ENCODE measurements at regions not wholly inside any gene's neighbourhood (a gene's known extent, or its start where the extent isn't known, plus 50 kb on each side); places are given as distances from the start of the nearest gene placed in this dataset.
"Not testable (repeated sequence)": the region's sequence is repeated elsewhere in the genome, so short reads cannot be mapped to it uniquely, and the experiment has no call there.

GRCh38 chr16:32915346-32915745, 239.4 kb upstream of the TP53TG3 start:
- not testable (repeated sequence) for ATAC-seq (ENCODE audit: low read depth); H3K4me3 ChIP-seq (ENCODE audit: severe bottlenecking); H3K27ac ChIP-seq (ENCODE audit: poor library complexity, severe bottlenecking); H3K9me3 ChIP-seq (ENCODE audit: severe bottlenecking); H3K4me1 ChIP-seq (ENCODE audit: insufficient read depth, poor library complexity, severe bottlenecking); H3K36me3 ChIP-seq (ENCODE audit: low read depth); DNase-seq (ENCODE audit: low spot score); H3K27me3 ChIP-seq (ENCODE audit: insufficient read depth, poor library complexity, severe bottlenecking)
- peak; percentile 9 for TF ChIP-seq CTCF (IDR thresholded peaks at IDR 0.05; ENCODE audit: poor library complexity, severe bottlenecking)

DNA sequence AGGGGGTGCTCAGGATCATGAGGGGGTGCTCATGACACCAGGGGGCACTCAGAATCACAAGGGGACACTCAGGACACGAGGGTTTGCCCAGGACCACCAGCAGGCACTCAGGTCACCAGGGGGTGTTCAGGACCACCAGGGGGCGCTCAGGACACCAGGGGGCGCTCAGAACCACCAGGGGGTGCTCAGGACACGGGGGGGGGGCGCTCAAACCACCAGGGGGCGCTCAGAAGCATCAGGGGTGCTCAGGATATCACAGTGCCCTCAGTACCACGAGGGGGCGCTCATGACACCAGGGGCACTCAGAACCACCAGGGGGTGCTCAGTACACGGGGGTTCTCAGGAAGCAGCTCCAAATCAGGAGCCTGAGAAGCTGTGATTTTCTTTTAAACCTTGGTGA, 221.8 kb upstream of the TP53TG3 start:
- not testable (repeated sequence) for H3K36me3 ChIP-seq (ENCODE audit: low read depth); H3K4me1 ChIP-seq (ENCODE audit: insufficient read depth, poor library complexity, severe bottlenecking); H3K4me3 ChIP-seq (ENCODE audit: severe bottlenecking); H3K27me3 ChIP-seq (ENCODE audit: insufficient read depth, poor library complexity, severe bottlenecking); ATAC-seq (ENCODE audit: low read depth); H3K9me3 ChIP-seq (ENCODE audit: severe bottlenecking); H3K27ac ChIP-seq (ENCODE audit: poor library complexity, severe bottlenecking); DNase-seq (ENCODE audit: low spot score)

GRCh38 chr16:32885392-32885791, 209.4 kb upstream of the TP53TG3 start:
- not testable (repeated sequence) for H3K36me3 ChIP-seq (ENCODE audit: low read depth); H3K27me3 ChIP-seq (ENCODE audit: insufficient read depth, poor library complexity, severe bottlenecking); H3K4me1 ChIP-seq (ENCODE audit: insufficient read depth, poor library complexity, severe bottlenecking); H3K27ac ChIP-seq (ENCODE audit: poor library complexity, severe bottlenecking); H3K4me3 ChIP-seq (ENCODE audit: severe bottlenecking); ATAC-seq (ENCODE audit: low read depth); H3K9me3 ChIP-seq (ENCODE audit: severe bottlenecking); DNase-seq (ENCODE audit: low spot score)

GRCh38 chr16:32884556-32884955, 208.6 kb upstream of the TP53TG3 start:
- H3K27me3 ChIP-seq (ENCODE audit: insufficient read depth, poor library complexity, severe bottlenecking); DNase-seq (ENCODE audit: low spot score); H3K9me3 ChIP-seq (ENCODE audit: severe bottlenecking); H3K4me1 ChIP-seq (ENCODE audit: insufficient read depth, poor library complexity, severe bottlenecking); H3K27ac ChIP-seq (ENCODE audit: poor library complexity, severe bottlenecking); ATAC-seq (ENCODE audit: low read depth); H3K36me3 ChIP-seq (ENCODE audit: low read depth); H3K4me3 ChIP-seq (ENCODE audit: severe bottlenecking): not testable (repeated sequence)

GRCh38 chr16:32882328-32882857, 206.4 kb upstream of the TP53TG3 start:
- not testable (repeated sequence) for DNase-seq (ENCODE audit: low spot score); ATAC-seq (ENCODE audit: low read depth); H3K9me3 ChIP-seq (ENCODE audit: severe bottlenecking); H3K4me1 ChIP-seq (ENCODE audit: insufficient read depth, poor library complexity, severe bottlenecking); H3K4me3 ChIP-seq (ENCODE audit: severe bottlenecking); H3K36me3 ChIP-seq (ENCODE audit: low read depth); H3K27me3 ChIP-seq (ENCODE audit: insufficient read depth, poor library complexity, severe bottlenecking); H3K27ac ChIP-seq (ENCODE audit: poor library complexity, severe bottlenecking)

DNA sequence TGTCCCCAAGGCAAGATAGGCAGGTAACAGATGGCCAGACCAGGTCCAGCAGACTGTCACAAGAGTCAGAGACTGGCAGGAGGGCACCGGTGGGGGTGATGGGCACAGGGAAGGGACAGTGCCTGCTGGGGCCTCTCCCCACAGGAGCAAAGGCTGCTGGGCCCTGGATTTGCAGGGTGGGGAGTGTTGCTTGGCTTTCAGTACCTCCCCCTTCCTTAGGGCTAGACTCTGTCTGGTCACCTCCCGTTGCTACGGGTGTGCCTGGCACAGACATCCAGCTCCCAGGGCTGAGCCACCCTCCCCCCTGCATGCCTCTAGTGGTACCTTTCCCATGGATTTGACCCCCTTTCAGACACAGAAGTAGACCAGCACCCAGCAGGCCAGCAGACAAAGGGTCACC, 205.7 kb upstream of the TP53TG3 start:
- not testable (repeated sequence) for ATAC-seq (ENCODE audit: low read depth); DNase-seq (ENCODE audit: low spot score); H3K9me3 ChIP-seq (ENCODE audit: severe bottlenecking); H3K4me1 ChIP-seq (ENCODE audit: insufficient read depth, poor library complexity, severe bottlenecking); H3K4me3 ChIP-seq (ENCODE audit: severe bottlenecking); H3K36me3 ChIP-seq (ENCODE audit: low read depth); H3K27me3 ChIP-seq (ENCODE audit: insufficient read depth, poor library complexity, severe bottlenecking); H3K27ac ChIP-seq (ENCODE audit: poor library complexity, severe bottlenecking)

DNA sequence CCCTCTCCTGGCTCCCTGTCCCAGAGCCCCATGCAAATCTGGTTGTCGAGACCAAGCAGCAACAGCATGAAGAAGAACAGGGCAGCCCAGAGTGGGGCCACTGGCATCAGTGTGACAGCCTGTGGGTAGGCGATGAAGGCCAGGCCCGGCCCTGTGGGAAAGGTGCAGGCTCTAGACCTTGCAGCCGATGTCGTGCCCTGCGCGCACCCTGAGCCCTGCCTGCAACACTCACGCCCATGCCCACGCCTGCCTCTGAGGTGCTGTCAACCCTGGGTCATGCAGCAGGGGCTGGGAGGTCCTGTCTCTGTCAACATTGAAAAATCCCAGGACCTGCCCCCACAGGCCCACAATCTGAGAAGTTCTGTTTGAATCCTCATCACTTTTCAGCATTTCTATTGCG, 204.0 kb upstream of the TP53TG3 start:
- not testable (repeated sequence) for DNase-seq (ENCODE audit: low spot score); ATAC-seq (ENCODE audit: low read depth); H3K4me1 ChIP-seq (ENCODE audit: insufficient read depth, poor library complexity, severe bottlenecking); H3K9me3 ChIP-seq (ENCODE audit: severe bottlenecking); H3K27me3 ChIP-seq (ENCODE audit: insufficient read depth, poor library complexity, severe bottlenecking); H3K4me3 ChIP-seq (ENCODE audit: severe bottlenecking); H3K36me3 ChIP-seq (ENCODE audit: low read depth); H3K27ac ChIP-seq (ENCODE audit: poor library complexity, severe bottlenecking)

DNA sequence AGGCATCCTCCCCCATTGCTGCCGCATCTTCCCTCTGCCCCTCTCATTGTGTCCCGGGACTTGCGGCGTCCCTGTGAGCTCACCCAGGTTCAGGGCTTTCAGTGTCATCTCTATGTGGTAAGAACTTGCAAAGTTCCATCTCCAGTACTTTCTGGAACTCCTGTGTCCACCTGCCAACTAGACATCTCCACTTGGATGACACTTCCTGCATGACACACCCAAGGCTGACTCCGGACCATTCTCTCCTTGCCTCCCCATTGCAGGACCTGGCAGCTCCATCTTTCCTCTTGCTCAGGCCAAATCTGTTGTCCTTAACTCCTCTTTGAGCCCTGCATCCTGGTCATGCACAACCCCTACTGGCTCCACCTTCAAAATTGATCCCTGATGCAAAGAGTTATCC, 200.8 kb upstream of the TP53TG3 start:
- DNase-seq (ENCODE audit: low spot score); H3K36me3 ChIP-seq (ENCODE audit: low read depth); H3K9me3 ChIP-seq (ENCODE audit: severe bottlenecking); H3K27me3 ChIP-seq (ENCODE audit: insufficient read depth, poor library complexity, severe bottlenecking); H3K4me3 ChIP-seq (ENCODE audit: severe bottlenecking); H3K27ac ChIP-seq (ENCODE audit: poor library complexity, severe bottlenecking); ATAC-seq (ENCODE audit: low read depth); H3K4me1 ChIP-seq (ENCODE audit: insufficient read depth, poor library complexity, severe bottlenecking): not testable (repeated sequence)

- ATAC-seq (ENCODE audit: low read depth); H3K36me3 ChIP-seq (ENCODE audit: low read depth); H3K4me3 ChIP-seq (ENCODE audit: severe bottlenecking); DNase-seq (ENCODE audit: low spot score); H3K27ac ChIP-seq (ENCODE audit: poor library complexity, severe bottlenecking); H3K27me3 ChIP-seq (ENCODE audit: insufficient read depth, poor library complexity, severe bottlenecking); H3K4me1 ChIP-seq (ENCODE audit: insufficient read depth, poor library complexity, severe bottlenecking); H3K9me3 ChIP-seq (ENCODE audit: severe bottlenecking): not testable (repeated sequence)
Observed at GRCh38 chr16:32873783-32874182, 197.8 kb upstream of the TP53TG3 start.

DNA sequence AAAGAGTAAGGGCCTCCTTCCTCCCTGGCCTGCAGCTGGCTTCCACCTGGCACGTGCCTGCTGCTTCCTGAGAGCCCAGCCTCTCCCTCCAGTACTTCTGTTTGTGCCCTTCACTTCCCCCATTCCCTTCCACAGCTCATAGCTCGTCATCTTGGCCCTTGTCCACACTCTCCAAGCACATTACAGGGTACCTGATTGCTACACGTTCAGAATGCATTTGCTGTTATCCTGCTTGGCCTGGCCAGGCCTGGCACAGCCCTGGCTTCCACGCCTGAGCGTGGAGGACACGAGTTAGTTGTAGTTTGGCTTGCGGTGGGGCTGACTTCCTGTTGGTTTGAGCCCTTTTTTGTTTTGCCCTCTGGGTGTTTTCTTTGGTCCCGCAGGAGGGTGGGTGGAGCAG, 197.2 kb upstream of the TP53TG3 start:
- H3K9me3 ChIP-seq (ENCODE audit: severe bottlenecking); ATAC-seq (ENCODE audit: low read depth); H3K4me3 ChIP-seq (ENCODE audit: severe bottlenecking); H3K27me3 ChIP-seq (ENCODE audit: insufficient read depth, poor library complexity, severe bottlenecking); DNase-seq (ENCODE audit: low spot score); H3K27ac ChIP-seq (ENCODE audit: poor library complexity, severe bottlenecking); H3K4me1 ChIP-seq (ENCODE audit: insufficient read depth, poor library complexity, severe bottlenecking); H3K36me3 ChIP-seq (ENCODE audit: low read depth): not testable (repeated sequence)

- H3K27ac ChIP-seq (ENCODE audit: poor library complexity, severe bottlenecking); H3K4me3 ChIP-seq (ENCODE audit: severe bottlenecking); H3K4me1 ChIP-seq (ENCODE audit: insufficient read depth, poor library complexity, severe bottlenecking); H3K9me3 ChIP-seq (ENCODE audit: severe bottlenecking); H3K27me3 ChIP-seq (ENCODE audit: insufficient read depth, poor library complexity, severe bottlenecking); DNase-seq (ENCODE audit: low spot score); H3K36me3 ChIP-seq (ENCODE audit: low read depth); ATAC-seq (ENCODE audit: low read depth): not testable (repeated sequence)
Observed at GRCh38 chr16:32870628-32871027, 194.7 kb upstream of the TP53TG3 start.

All from RWPE2 (cell line).